ENCODE measurements at regions not wholly inside any gene's neighbourhood (a gene's known extent, or its start where the extent isn't known, plus 50 kb on each side); places are given as distances from the start of the nearest gene placed in this dataset.

- H3K27ac ChIP-seq (ENCODE audit: insufficient read depth, low read depth, low read length), result no peak overlapping the region
- no peak for FAIRE-seq
- no peaks in the 10 kb centered on the region for H3K79me2 ChIP-seq (ENCODE audit: control insufficient read depth, insufficient read depth, low read length)
- H3K4me1 ChIP-seq (ENCODE audit: control insufficient read depth, extremely low read depth, insufficient read depth, low read length), result no peaks in the 10 kb centered on the region
- no peaks in the 10 kb centered on the region for H3K9me1 ChIP-seq (replicated peaks; ENCODE audit: control insufficient read depth, extremely low read depth, insufficient read depth, low read length)
- intact Hi-C loops (cut with micrococcal nuclease) (no loop called here), dilution Hi-C loops (cut with MboI; ENCODE audit: extremely low pct_ligation_motif_present, low sequenced_read_pairs) (no loop called here)
- no peak overlapping the region for H3K4me3 ChIP-seq (replicated peaks in 1 of 3; ENCODE audit: insufficient read depth in 1 of 3, low read depth in 1 of 3, low read length in 3 of 3)
- ChIA-PET POLR2A (no interaction called here), CTCF (interaction anchor here (0.9 to 1.0 kb wide), 2 partner anchors 22 to 583 kb away, joined by 3 to 5 read pairs; no protein-coding TSS in a partner anchor)
- DNase-seq (ENCODE audit: low read depth, low spot score), result no peak
- no peaks in the 10 kb centered on the region for H3K9me3 ChIP-seq (replicated peaks; ENCODE audit: control insufficient read depth, insufficient read depth, low read length)
- no peak overlapping the region for H3K9ac ChIP-seq (replicated peaks; ENCODE audit: extremely low read depth, insufficient read depth, low read length)
- no peak overlapping the region for H3K4me2 ChIP-seq (ENCODE audit: insufficient read depth, low read length)
- H2AFZ ChIP-seq (ENCODE audit: low read depth, low read length), result no peak overlapping the region
- TF ChIP-seq JUN (IDR thresholded peaks at IDR 0.05; ENCODE audit: borderline replicate concordance, insufficient read depth, insufficient read length, low read depth), result no peak
- TF ChIP-seq POLR2A (IDR thresholded peaks at IDR 0.05; ENCODE audit: low read depth, low read length), result no peak
- no peak for TF ChIP-seq EZH2 (IDR thresholded peaks at IDR 0.05; ENCODE audit: borderline replicate concordance, low read depth, low read length, severe bottlenecking)
- no peak for TF ChIP-seq GATA2 (IDR thresholded peaks at IDR 0.05; ENCODE audit: insufficient read depth, insufficient read length, low read depth, low read length)
- TF ChIP-seq FOS (IDR thresholded peaks at IDR 0.05; ENCODE audit: borderline replicate concordance, insufficient read depth, low read length), result no peak
- H3K36me3 ChIP-seq (ENCODE audit: control insufficient read depth in 2 of 2, extremely low read depth in 1 of 2, insufficient read depth in 2 of 2, low read length in 2 of 2), result no peaks in the 10 kb centered on the region
- no TSS peak for BruUV-seq (replicated peaks)
- no peaks in the 10 kb centered on the region for H3K27me3 ChIP-seq (ENCODE audit: control insufficient read depth in 2 of 2, insufficient read depth in 2 of 2, low read length in 2 of 2)
- no peaks in the 10 kb centered on the region for H4K20me1 ChIP-seq (replicated peaks; ENCODE audit: control insufficient read depth, extremely low read depth, insufficient read depth, low read length)
Measured at GRCh38 chr20:39290575-39290974, 328.4 kb downstream of the DHX35 start.

GRCh38 chr20:39289831-39290230, 327.7 kb downstream of the DHX35 start:
- intact Hi-C loops (cut with micrococcal nuclease), result loop anchor here (1.0 kb wide), 1 partner anchor 584 kb away; no protein-coding TSS in a partner anchor
- BruUV-seq (replicated peaks), result no TSS peak
- FAIRE-seq, result no peak

More at GRCh38 chr20:39289831-39290230, 327.7 kb downstream of the DHX35 start:
- Histone ChIP-seq H3K4me3 (replicated peaks in 1 of 3; ENCODE audit: insufficient read depth in 1 of 3, low read depth in 1 of 3, low read length in 3 of 3) (no peak overlapping the region), H3K9me3 (replicated peaks; ENCODE audit: control insufficient read depth, insufficient read depth, low read length) (no peaks in the 10 kb centered on the region), H3K27me3 (ENCODE audit: control insufficient read depth in 2 of 2, insufficient read depth in 2 of 2, low read length in 2 of 2) (no peaks in the 10 kb centered on the region), H4K20me1 (replicated peaks; ENCODE audit: control insufficient read depth, extremely low read depth, insufficient read depth, low read length) (no peaks in the 10 kb centered on the region), H3K79me2 (ENCODE audit: control insufficient read depth, insufficient read depth, low read length) (no peaks in the 10 kb centered on the region), H3K9ac (replicated peaks; ENCODE audit: extremely low read depth, insufficient read depth, low read length) (no peak overlapping the region), H3K4me2 (ENCODE audit: insufficient read depth, low read length) (no peak overlapping the region), H2AFZ (ENCODE audit: low read depth, low read length) (no peak overlapping the region), H3K27ac (ENCODE audit: insufficient read depth, low read depth, low read length) (no peak overlapping the region), H3K36me3 (ENCODE audit: control insufficient read depth in 2 of 2, extremely low read depth in 1 of 2, insufficient read depth in 2 of 2, low read length in 2 of 2) (no peaks in the 10 kb centered on the region), H3K4me1 (ENCODE audit: control insufficient read depth, extremely low read depth, insufficient read depth, low read length) (no peaks in the 10 kb centered on the region), H3K9me1 (replicated peaks; ENCODE audit: control insufficient read depth, extremely low read depth, insufficient read depth, low read length) (no peaks in the 10 kb centered on the region)
- dilution Hi-C loops (cut with MboI; ENCODE audit: extremely low pct_ligation_motif_present, low sequenced_read_pairs), result no loop called here
- POLR2A ChIA-PET, result no interaction called here
- TF ChIP-seq CTCF (IDR thresholded peaks at IDR 0.05; ENCODE audit: extremely low read depth in 1 of 2, insufficient read depth in 1 of 2, low read depth in 1 of 2, low read length in 2 of 2) (no peak), EZH2 (IDR thresholded peaks at IDR 0.05; ENCODE audit: borderline replicate concordance, low read depth, low read length, severe bottlenecking) (no peak), GATA2 (IDR thresholded peaks at IDR 0.05; ENCODE audit: insufficient read depth, insufficient read length, low read depth, low read length) (no peak), FOS (IDR thresholded peaks at IDR 0.05; ENCODE audit: borderline replicate concordance, insufficient read depth, low read length) (no peak), JUN (IDR thresholded peaks at IDR 0.05; ENCODE audit: borderline replicate concordance, insufficient read depth, insufficient read length, low read depth) (no peak), POLR2AphosphoS5 (IDR thresholded peaks at IDR 0.05; ENCODE audit: insufficient read depth, low read depth, low read length) (no peak), MAX (IDR thresholded peaks at IDR 0.05; ENCODE audit: insufficient read depth, insufficient read length) (no peak), POLR2A (IDR thresholded peaks at IDR 0.05; ENCODE audit: low read depth, low read length) (no peak)
- CTCF ChIA-PET, result interaction anchor here (1.4 to 1.6 kb wide), 2 partner anchors 584 to 589 kb away, joined by 4 to 19 read pairs; no protein-coding TSS in a partner anchor
- no peak for DNase-seq (ENCODE audit: low read depth, low spot score)
